K562 (cell line): ENCODE measurements at regions not wholly inside any gene's neighbourhood (a gene's known extent, or its start where the extent isn't known, plus 50 kb on each side); places are given as distances from the start of the nearest gene placed in this dataset.

Experiments used
- C11orf30 ChIP-seq: fragments of 450-650 bp; IDR thresholded peaks from 2 replicates; pipeline ENCODE4 v1.6.1; 2016; ENCODE audit warnings: low read depth, mild to moderate bottlenecking
- CCAR2 ChIP-seq: fragments of 200-400 bp; formaldehyde crosslinking; IDR thresholded peaks from 2 replicates; pipeline ENCODE4 v1.6.1; 2017; ENCODE audit warnings: mild to moderate bottlenecking, low read depth, low read length
- DNMT1 ChIP-seq: fragments of 450-650 bp; IDR thresholded peaks from 2 replicates; pipeline ENCODE4 v1.6.1; 2016; ENCODE audit warnings: antibody characterized with exemption, mild to moderate bottlenecking
- EWSR1 ChIP-seq: fragments of 450-650 bp; IDR thresholded peaks from 2 replicates; pipeline ENCODE4 v1.6.1; 2018; ENCODE audit warnings: borderline replicate concordance, mild to moderate bottlenecking, low read depth, moderate library complexity; ENCODE audit not compliant: partially characterized antibody
- HDAC2 ChIP-seq: fragments of 450-650 bp; IDR thresholded peaks from 2 replicates; pipeline ENCODE4 v1.6.1; 2016; ENCODE audit warnings: mild to moderate bottlenecking
- MAFF ChIP-seq: IDR thresholded peaks from 2 replicates; pipeline ENCODE4 v1.6.1; 2012; ENCODE audit warnings: low read length, improper control_type of control experiment
- OTX1 ChIP-seq: fragments of 450-650 bp; formaldehyde crosslinking; IDR thresholded peaks from 2 replicates; pipeline ENCODE4 v1.4.0; 2022; ENCODE audit warnings: mild to moderate bottlenecking
- PTBP1 ChIP-seq: fragments of 200-400 bp; formaldehyde crosslinking; IDR thresholded peaks from 2 replicates; pipeline ENCODE4 v1.6.1; 2017; ENCODE audit warnings: low read depth, low read length
- SMC3 ChIP-seq: conservative IDR thresholded peaks from 2 replicates; pipeline ENCODE4 v1.6.1; 2011; ENCODE audit warnings: low read depth, low read length, improper control_type of control experiment; ENCODE audit not compliant: insufficient read depth
- TEAD2 ChIP-seq: fragments of 450-650 bp; IDR thresholded peaks from 2 replicates; pipeline ENCODE4 v1.6.1; 2016; ENCODE audit warnings: missing genetic modification characterization, control low read depth, missing compliant biosample characterization
- ZC3H4 ChIP-seq: sonication (generic); formaldehyde crosslinking; IDR thresholded peaks from 2 replicates; pipeline ENCODE4 v1.9.0; 2021; ENCODE audit warnings: missing genetic modification reagents, borderline replicate concordance
- ZNF217 ChIP-seq: sonication (generic); formaldehyde crosslinking; IDR thresholded peaks from 2 replicates; pipeline ENCODE4 v1.8.0; 2022; ENCODE audit warnings: mild to moderate bottlenecking, missing genetic modification reagents
- ZNF224 ChIP-seq: sonication (generic); formaldehyde crosslinking; IDR thresholded peaks from 2 replicates; pipeline ENCODE4 v1.8.0; 2022; ENCODE audit warnings: mild to moderate bottlenecking, missing genetic modification reagents
- ZNF584 ChIP-seq: fragments of 200-800 bp; sonication (Bioruptor generic); IDR thresholded peaks from 2 replicates; pipeline ENCODE4 v1.6.1; 2016; ENCODE audit warnings: low read depth, mild to moderate bottlenecking, missing genetic modification characterization, missing compliant biosample characterization
- TF ChIP-seq, protein P1 (sequence below): fragments of 450-650 bp; IDR thresholded peaks from 2 replicates; pipeline ENCODE4 v1.6.1; 2016; ENCODE audit warnings: mild to moderate bottlenecking, moderate library complexity
- TF ChIP-seq, protein P2 (sequence below): sonication (generic); formaldehyde crosslinking; IDR thresholded peaks from 2 replicates; pipeline ENCODE4 v1.8.0; 2022; ENCODE audit warnings: missing genetic modification reagents, mild to moderate bottlenecking, borderline replicate concordance

DNA sequence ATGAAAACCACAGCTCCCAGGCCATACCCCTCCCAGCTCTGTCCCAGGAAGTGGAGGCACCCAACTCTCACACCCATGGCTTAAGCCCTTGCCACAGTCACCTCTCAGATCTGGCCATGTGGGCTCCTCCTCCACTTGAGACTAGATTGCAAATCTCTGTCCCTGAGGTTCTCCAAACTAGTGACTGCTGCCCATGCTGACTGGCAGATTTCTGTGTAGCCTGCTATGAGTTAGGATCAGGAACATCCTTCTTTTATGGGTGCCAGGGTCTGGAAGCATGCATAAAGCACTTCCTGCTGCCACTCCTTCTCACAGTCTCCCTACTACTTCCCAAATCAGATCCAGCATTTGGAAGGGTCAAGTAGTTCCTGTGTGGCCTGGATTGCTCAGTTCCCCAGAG lies 59.6 kb upstream of the GOLIM4 start (continued):
- TF ChIP-seq, protein P1, sequence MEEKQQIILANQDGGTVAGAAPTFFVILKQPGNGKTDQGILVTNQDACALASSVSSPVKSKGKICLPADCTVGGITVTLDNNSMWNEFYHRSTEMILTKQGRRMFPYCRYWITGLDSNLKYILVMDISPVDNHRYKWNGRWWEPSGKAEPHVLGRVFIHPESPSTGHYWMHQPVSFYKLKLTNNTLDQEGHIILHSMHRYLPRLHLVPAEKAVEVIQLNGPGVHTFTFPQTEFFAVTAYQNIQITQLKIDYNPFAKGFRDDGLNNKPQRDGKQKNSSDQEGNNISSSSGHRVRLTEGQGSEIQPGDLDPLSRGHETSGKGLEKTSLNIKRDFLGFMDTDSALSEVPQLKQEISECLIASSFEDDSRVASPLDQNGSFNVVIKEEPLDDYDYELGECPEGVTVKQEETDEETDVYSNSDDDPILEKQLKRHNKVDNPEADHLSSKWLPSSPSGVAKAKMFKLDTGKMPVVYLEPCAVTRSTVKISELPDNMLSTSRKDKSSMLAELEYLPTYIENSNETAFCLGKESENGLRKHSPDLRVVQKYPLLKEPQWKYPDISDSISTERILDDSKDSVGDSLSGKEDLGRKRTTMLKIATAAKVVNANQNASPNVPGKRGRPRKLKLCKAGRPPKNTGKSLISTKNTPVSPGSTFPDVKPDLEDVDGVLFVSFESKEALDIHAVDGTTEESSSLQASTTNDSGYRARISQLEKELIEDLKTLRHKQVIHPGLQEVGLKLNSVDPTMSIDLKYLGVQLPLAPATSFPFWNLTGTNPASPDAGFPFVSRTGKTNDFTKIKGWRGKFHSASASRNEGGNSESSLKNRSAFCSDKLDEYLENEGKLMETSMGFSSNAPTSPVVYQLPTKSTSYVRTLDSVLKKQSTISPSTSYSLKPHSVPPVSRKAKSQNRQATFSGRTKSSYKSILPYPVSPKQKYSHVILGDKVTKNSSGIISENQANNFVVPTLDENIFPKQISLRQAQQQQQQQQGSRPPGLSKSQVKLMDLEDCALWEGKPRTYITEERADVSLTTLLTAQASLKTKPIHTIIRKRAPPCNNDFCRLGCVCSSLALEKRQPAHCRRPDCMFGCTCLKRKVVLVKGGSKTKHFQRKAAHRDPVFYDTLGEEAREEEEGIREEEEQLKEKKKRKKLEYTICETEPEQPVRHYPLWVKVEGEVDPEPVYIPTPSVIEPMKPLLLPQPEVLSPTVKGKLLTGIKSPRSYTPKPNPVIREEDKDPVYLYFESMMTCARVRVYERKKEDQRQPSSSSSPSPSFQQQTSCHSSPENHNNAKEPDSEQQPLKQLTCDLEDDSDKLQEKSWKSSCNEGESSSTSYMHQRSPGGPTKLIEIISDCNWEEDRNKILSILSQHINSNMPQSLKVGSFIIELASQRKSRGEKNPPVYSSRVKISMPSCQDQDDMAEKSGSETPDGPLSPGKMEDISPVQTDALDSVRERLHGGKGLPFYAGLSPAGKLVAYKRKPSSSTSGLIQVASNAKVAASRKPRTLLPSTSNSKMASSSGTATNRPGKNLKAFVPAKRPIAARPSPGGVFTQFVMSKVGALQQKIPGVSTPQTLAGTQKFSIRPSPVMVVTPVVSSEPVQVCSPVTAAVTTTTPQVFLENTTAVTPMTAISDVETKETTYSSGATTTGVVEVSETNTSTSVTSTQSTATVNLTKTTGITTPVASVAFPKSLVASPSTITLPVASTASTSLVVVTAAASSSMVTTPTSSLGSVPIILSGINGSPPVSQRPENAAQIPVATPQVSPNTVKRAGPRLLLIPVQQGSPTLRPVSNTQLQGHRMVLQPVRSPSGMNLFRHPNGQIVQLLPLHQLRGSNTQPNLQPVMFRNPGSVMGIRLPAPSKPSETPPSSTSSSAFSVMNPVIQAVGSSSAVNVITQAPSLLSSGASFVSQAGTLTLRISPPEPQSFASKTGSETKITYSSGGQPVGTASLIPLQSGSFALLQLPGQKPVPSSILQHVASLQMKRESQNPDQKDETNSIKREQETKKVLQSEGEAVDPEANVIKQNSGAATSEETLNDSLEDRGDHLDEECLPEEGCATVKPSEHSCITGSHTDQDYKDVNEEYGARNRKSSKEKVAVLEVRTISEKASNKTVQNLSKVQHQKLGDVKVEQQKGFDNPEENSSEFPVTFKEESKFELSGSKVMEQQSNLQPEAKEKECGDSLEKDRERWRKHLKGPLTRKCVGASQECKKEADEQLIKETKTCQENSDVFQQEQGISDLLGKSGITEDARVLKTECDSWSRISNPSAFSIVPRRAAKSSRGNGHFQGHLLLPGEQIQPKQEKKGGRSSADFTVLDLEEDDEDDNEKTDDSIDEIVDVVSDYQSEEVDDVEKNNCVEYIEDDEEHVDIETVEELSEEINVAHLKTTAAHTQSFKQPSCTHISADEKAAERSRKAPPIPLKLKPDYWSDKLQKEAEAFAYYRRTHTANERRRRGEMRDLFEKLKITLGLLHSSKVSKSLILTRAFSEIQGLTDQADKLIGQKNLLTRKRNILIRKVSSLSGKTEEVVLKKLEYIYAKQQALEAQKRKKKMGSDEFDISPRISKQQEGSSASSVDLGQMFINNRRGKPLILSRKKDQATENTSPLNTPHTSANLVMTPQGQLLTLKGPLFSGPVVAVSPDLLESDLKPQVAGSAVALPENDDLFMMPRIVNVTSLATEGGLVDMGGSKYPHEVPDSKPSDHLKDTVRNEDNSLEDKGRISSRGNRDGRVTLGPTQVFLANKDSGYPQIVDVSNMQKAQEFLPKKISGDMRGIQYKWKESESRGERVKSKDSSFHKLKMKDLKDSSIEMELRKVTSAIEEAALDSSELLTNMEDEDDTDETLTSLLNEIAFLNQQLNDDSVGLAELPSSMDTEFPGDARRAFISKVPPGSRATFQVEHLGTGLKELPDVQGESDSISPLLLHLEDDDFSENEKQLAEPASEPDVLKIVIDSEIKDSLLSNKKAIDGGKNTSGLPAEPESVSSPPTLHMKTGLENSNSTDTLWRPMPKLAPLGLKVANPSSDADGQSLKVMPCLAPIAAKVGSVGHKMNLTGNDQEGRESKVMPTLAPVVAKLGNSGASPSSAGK, result no peak
- TF ChIP-seq ZNF224, result no peak
- TF ChIP-seq ZNF217 (CRISPR knock-in tag), result no peak
- TF ChIP-seq PTBP1, result no peak
- no peak for TF ChIP-seq OTX1
- TF ChIP-seq MAFF, result 0 out of 2 replicates have a peak, but pooled peaks have one; percentile 13
- TF ChIP-seq, protein P2, sequence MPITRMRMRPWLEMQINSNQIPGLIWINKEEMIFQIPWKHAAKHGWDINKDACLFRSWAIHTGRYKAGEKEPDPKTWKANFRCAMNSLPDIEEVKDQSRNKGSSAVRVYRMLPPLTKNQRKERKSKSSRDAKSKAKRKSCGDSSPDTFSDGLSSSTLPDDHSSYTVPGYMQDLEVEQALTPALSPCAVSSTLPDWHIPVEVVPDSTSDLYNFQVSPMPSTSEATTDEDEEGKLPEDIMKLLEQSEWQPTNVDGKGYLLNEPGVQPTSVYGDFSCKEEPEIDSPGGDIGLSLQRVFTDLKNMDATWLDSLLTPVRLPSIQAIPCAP (CRISPR knock-in tag), result no peak
- TF ChIP-seq HDAC2, result no peak
- no peak for TF ChIP-seq EWSR1
- no peak for TF ChIP-seq ZC3H4 (CRISPR knock-in tag)
- no peak for TF ChIP-seq SMC3
- TF ChIP-seq C11orf30, result peak; percentile 35; the same call in 1 of the 2 replicates
- no peak for TF ChIP-seq TEAD2 (tag)
- no peak for TF ChIP-seq CCAR2
- TF ChIP-seq ZNF584 (CRISPR knock-in tag), result peak; percentile 61; the same call in 1 of the 2 replicates
- no peak for TF ChIP-seq DNMT1
